ENCODE measurements at regions not wholly inside any gene's neighbourhood (a gene's known extent, or its start where the extent isn't known, plus 50 kb on each side); places are given as distances from the start of the nearest gene placed in this dataset.

- TF ChIP-seq TAF1 (IDR thresholded peaks at IDR 0.05; ENCODE audit: low read depth) (no peak), CREB1 (IDR thresholded peaks at IDR 0.05; ENCODE audit: low read depth) (no peak), EP300 (IDR thresholded peaks at IDR 0.05; ENCODE audit: borderline replicate concordance) (no peak), REST (IDR thresholded peaks at IDR 0.05; ENCODE audit: low read depth) (no peak), YY1 (IDR thresholded peaks at IDR 0.05; ENCODE audit: low read depth) (no peak), RAD21 (IDR thresholded peaks at IDR 0.05; ENCODE audit: low read depth) (no peak), TEAD4 (IDR thresholded peaks at IDR 0.05) (no peak)
Observed at GRCh38 chr6:9085054-9085708, 649.8 kb upstream of the SLC35B3 start.

Measured in Ishikawa (cell line).